ENCODE measurements at regions not wholly inside any gene's neighbourhood (a gene's known extent, or its start where the extent isn't known, plus 50 kb on each side); places are given as distances from the start of the nearest gene placed in this dataset.

DNA sequence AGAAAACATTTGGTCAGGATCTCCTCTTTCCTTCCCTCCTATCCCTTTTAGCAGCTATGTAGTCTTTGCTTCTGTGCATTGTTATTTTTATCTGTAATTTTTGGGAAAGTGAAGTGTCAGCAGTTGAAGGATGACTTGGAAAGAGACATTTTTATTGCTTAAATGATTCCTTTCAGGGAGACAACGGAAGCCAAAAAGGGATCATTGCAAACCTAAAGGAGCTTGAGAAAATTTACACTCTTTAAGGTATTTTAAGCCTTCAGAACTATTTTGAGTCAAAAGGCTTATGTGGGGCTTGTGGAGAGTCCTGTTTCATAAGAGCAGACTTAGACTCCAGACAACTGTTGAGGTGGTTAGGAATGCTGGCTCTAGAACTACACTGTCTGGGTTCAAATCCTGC is 281.6 kb downstream of the KIF4B start:
- TF ChIP-seq SIN3A (IDR thresholded peaks at IDR 0.05; ENCODE audit: borderline replicate concordance, insufficient read depth, low read length), result no peak
- no peak for TF ChIP-seq POLR2AphosphoS5 (IDR thresholded peaks at IDR 0.05; ENCODE audit: low read depth, low read length)
- TF ChIP-seq, protein P1, sequence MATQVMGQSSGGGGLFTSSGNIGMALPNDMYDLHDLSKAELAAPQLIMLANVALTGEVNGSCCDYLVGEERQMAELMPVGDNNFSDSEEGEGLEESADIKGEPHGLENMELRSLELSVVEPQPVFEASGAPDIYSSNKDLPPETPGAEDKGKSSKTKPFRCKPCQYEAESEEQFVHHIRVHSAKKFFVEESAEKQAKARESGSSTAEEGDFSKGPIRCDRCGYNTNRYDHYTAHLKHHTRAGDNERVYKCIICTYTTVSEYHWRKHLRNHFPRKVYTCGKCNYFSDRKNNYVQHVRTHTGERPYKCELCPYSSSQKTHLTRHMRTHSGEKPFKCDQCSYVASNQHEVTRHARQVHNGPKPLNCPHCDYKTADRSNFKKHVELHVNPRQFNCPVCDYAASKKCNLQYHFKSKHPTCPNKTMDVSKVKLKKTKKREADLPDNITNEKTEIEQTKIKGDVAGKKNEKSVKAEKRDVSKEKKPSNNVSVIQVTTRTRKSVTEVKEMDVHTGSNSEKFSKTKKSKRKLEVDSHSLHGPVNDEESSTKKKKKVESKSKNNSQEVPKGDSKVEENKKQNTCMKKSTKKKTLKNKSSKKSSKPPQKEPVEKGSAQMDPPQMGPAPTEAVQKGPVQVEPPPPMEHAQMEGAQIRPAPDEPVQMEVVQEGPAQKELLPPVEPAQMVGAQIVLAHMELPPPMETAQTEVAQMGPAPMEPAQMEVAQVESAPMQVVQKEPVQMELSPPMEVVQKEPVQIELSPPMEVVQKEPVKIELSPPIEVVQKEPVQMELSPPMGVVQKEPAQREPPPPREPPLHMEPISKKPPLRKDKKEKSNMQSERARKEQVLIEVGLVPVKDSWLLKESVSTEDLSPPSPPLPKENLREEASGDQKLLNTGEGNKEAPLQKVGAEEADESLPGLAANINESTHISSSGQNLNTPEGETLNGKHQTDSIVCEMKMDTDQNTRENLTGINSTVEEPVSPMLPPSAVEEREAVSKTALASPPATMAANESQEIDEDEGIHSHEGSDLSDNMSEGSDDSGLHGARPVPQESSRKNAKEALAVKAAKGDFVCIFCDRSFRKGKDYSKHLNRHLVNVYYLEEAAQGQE (IDR thresholded peaks at IDR 0.05; ENCODE audit: insufficient read depth in 1 of 2, low read depth in 2 of 2, low read length in 2 of 2), result no peak
- no peak for TF ChIP-seq TAF1 (IDR thresholded peaks at IDR 0.05; ENCODE audit: borderline replicate concordance, insufficient read depth, low read length)
- TF ChIP-seq FOXP2 (optimal IDR thresholded peaks at IDR 0.05; ENCODE audit: borderline replicate concordance, extremely low read depth, extremely low read length, insufficient read depth), result no peak

DNA sequence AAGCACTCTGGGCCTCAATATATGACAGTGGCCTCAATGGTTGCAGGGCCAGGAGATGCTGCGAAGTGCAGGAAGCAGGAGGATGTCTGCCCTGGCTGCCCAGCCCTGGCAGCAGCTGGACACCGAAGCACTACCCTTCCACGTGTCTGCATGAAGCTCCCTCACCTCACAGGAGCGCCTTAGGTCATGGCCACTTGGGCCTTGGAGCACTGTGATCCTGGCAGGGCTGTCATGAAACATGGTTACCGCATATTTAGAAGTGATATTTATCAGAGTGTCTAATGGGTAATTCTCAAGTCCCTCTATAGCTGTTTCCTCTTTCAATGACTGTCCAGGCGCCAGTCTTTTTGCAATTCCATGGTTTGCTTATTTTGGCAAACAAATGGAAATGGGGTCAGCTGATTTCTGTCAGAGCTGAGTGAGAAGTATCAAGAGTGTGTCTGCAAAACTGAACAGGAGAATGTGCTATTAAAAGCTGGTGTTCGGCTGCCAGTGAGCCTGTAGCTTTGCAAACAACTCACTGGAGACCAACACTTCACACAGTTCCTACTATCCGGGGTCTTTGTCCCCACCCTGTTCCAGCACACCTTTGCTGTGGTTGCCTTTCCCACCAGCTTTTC is 285.9 kb downstream of the KIF4B start:
- TF ChIP-seq, protein P1 (IDR thresholded peaks at IDR 0.05; ENCODE audit: insufficient read depth in 1 of 2, low read depth in 2 of 2, low read length in 2 of 2), result no peak

DNA sequence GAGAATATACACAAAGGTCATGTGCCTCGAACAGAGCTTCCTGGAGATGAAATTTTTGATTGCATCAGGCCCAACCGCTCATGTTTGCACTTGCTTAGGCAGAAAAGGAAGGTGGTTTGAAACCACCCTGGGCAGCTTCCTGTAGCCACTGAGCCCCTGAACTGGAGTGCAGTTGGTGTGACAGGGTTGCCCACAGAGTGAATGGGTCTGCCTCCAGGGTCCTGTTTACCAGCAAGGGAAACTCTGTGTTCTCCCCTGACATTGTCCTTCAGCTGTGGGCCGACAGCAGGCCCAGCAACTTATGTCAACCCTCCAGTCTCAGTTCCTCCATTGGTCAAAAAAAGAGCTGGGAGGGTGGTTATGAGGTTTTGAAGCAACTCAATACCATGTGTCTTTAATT is 289.6 kb downstream of the KIF4B start:
- TF ChIP-seq SIN3A (IDR thresholded peaks at IDR 0.05; ENCODE audit: borderline replicate concordance, insufficient read depth, low read length), result no peak

DNA sequence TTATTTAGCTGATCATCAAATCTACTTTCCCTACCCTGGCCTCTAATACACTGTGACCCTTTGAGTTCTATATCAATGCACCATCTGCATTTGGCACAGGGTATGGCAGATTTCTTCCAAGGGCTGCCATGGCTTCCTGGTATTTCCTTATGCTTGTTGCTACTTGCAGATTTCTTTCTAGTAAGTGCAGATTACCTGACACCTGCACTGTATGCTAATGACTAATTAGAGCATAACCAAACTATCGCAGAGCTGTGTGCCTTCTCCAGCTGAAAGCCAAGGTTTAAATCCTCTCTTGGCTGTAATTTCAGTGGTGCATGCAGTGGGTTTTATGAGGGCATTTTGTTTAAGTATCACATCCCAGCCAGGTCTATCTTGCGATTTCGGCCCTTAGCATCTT is 293.7 kb downstream of the KIF4B start:
- TF ChIP-seq, protein P1 (IDR thresholded peaks at IDR 0.05; ENCODE audit: insufficient read depth in 1 of 2, low read depth in 2 of 2, low read length in 2 of 2), result no peak
- TF ChIP-seq SIN3A (IDR thresholded peaks at IDR 0.05; ENCODE audit: borderline replicate concordance, insufficient read depth, low read length) (no peak), TAF1 (IDR thresholded peaks at IDR 0.05; ENCODE audit: borderline replicate concordance, insufficient read depth, low read length) (no peak), FOXP2 (optimal IDR thresholded peaks at IDR 0.05; ENCODE audit: borderline replicate concordance, extremely low read depth, extremely low read length, insufficient read depth) (no peak), POLR2AphosphoS5 (IDR thresholded peaks at IDR 0.05; ENCODE audit: low read depth, low read length) (no peak)

DNA sequence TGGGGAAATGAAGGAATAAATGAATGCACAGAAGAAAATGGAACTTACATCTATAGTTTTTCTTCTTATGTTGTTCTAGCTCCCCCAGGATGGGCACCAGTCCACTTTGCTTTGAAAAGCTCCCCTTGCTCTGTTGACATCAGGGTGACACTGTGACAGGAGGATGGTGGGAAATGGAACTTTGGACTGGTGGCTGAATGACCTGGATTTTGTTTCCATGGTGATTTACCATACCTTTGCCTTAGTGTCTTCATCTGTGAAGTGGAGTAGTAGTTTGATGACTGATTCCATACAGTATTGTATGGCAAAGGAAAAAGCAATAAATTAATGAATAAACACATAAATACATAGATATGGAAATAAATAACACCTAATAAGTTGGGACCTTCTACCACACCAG is 294.7 kb downstream of the KIF4B start:
- TF ChIP-seq TAF1 (IDR thresholded peaks at IDR 0.05; ENCODE audit: borderline replicate concordance, insufficient read depth, low read length) (no peak), FOXP2 (optimal IDR thresholded peaks at IDR 0.05; ENCODE audit: borderline replicate concordance, extremely low read depth, extremely low read length, insufficient read depth) (no peak), POLR2AphosphoS5 (IDR thresholded peaks at IDR 0.05; ENCODE audit: low read depth, low read length) (no peak), SIN3A (IDR thresholded peaks at IDR 0.05; ENCODE audit: borderline replicate concordance, insufficient read depth, low read length) (no peak)
- TF ChIP-seq, protein P1 (IDR thresholded peaks at IDR 0.05; ENCODE audit: insufficient read depth in 1 of 2, low read depth in 2 of 2, low read length in 2 of 2), result no peak
